Mucosa of stomach (tissue), 1 donor: ENCODE measurements at regions not wholly inside any gene's neighbourhood (a gene's known extent, or its start where the extent isn't known, plus 50 kb on each side); places are given as distances from the start of the nearest gene placed in this dataset.

Experiments
- H3K27me3 ChIP-seq: one replicate; pipeline ENCODE4 v1.7.0; 2013; ENCODE audit warnings: mild to moderate bottlenecking, low read length; ENCODE audit not compliant: control insufficient read depth, insufficient read depth
- H3K36me3 ChIP-seq: one replicate; pipeline ENCODE4 v1.7.0; 2013; ENCODE audit warnings: low read length; ENCODE audit not compliant: control insufficient read depth, insufficient read depth
- H3K4me1 ChIP-seq: one replicate; pipeline ENCODE4 v1.7.0; 2013; ENCODE audit warnings: mild to moderate bottlenecking, low read length; ENCODE audit not compliant: control insufficient read depth, insufficient read depth
- H3K4me3 ChIP-seq: one replicate; pipeline ENCODE4 v1.7.0; 2013; ENCODE audit warnings: low read length
- H3K9ac ChIP-seq: one replicate; pipeline ENCODE4 v1.7.0; 2013; ENCODE audit warnings: mild to moderate bottlenecking, low read length, moderate library complexity
- H3K9me3 ChIP-seq: one replicate; pipeline ENCODE4 v1.7.0; 2013; ENCODE audit warnings: mild to moderate bottlenecking, low read length, moderate library complexity; ENCODE audit not compliant: control insufficient read depth
- donor health status: Pancreatic carcinoma.

DNA sequence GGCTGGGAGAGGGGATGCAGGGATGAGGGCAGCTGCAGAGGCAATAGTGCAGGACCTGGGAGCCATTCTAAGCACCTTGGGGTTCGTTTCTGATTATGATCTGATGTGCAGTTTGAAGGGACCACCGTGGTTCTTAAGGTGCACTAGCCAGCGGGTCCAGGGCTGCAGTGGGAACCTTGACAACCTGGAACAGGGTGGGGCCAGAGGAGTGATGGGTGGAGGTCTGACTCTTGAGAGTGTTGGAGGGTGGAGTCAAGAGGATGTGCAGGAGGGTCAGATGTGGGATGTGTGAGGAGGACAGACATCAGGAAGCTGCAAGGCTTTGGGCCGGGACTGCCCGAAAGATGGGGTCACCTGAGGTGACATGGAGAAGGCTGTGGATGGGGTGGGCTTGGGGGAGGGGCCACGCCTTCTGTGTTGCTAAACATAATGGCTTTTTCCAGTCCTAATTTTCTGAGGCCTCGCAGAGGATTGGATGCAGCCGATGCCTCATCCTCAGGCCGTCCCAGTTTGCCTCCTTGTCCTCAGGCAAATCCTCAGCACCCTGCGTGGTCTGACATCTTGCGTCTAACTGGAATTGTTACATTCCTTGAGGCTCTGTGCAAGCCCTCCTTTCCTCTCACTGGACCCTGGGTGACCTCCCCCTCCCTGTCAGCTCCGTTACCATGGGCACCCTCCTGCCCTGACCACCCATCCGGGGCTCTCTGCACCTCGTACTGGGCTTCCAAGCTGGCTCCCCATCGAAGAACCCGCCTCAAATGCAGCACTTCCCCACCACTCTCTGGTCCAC lies 61.4 kb upstream of the TRPM1 start:
- Histone ChIP-seq H3K9ac (no peak overlapping the region), H3K4me3 (no peak overlapping the region), H3K36me3 (no peaks in the 10 kb centered on the region), H3K4me1 (no peaks in the 10 kb centered on the region), H3K9me3 (no peaks in the 10 kb centered on the region), H3K27me3 (no peaks in the 10 kb centered on the region)

DNA sequence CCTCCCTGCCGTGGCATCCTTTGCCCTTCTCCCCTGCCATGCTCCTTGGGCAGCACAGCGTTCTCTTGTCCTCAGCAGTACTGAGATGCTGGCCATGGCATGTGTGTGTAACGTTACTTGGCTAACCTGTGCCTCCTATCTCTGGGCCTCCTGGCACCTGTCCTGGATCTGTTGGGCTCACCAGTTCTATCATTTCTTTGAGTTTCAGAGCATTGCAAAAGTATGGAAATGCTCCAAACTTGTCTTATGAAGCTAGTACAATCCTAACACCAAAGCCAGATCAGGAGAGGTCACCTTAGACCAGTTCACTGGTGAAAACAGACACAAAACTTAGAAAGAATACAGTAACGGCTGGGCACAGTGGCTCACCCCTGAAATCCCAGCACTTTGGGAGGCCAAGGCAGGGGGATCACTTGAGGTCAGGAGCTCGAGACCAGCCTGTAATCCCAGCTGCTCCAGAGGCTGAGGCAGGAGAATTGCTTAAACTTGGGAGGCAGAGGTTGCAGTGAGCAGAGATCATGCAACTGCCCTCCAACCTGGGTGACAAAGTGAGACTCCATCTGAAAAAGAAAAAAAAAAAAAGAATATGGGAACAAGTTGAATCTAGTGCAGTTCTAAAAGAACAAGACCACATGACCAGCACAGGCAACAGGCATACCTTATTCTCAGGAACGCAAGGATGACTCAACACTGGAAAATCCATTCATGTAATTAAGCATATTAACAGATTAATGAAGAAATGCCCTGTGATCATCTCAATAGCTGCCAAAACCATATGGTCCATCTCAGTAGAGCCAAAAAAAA lies 62.4 kb upstream of the TRPM1 start:
- Histone ChIP-seq H3K27me3 (no peaks in the 10 kb centered on the region), H3K9me3 (no peaks in the 10 kb centered on the region), H3K4me3 (no peak overlapping the region), H3K9ac (no peak overlapping the region), H3K36me3 (no peaks in the 10 kb centered on the region), H3K4me1 (no peaks in the 10 kb centered on the region)

DNA sequence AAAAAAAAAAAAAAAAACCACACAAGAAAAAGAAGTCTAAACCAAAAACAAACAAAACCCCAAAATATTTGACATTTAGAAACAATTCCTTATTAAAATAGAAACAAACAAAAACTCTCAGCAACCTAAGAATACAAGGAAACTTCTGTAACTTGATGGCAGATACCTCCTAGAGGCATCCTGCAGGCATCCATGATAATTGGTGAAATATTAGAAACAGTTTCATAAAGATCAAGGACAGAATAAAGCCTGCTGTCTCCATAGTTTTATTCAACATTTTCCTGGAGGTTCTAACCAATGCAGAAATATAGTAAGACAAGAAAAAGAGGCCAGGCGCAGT lies 63.0 kb upstream of the TRPM1 start:
- H3K4me3 ChIP-seq, result no peak overlapping the region

DNA sequence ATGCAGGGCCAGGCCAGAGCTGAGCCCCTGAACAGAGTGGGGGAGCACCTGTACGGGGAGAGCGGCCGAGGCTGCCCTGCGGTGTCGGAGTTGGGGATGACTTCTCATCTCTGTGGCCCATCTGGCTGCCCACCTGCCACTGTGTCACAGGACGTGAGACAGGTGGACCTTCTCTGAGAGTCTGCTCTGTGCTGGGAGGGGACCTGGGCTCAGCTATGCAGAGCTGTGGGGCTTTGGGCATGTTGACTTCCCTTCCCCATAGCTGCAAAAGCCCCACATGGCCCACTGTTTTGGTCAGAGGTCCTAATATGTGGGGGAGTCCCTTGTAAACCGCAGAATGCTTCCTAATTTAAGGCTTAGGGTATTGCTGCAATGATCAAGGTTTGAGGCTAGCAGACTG lies 68.0 kb upstream of the TRPM1 start:
- Histone ChIP-seq H3K9ac (no peak overlapping the region), H3K4me1 (no peaks in the 10 kb centered on the region), H3K36me3 (no peaks in the 10 kb centered on the region), H3K27me3 (no peaks in the 10 kb centered on the region), H3K9me3 (no peaks in the 10 kb centered on the region), H3K4me3 (no peak overlapping the region)

More for the DNA sequence above, 63.0 kb upstream of the TRPM1 start:
- Histone ChIP-seq H3K9me3 (no peaks in the 10 kb centered on the region), H3K4me1 (no peaks in the 10 kb centered on the region), H3K9ac (no peak overlapping the region), H3K27me3 (no peaks in the 10 kb centered on the region), H3K36me3 (no peaks in the 10 kb centered on the region)

DNA sequence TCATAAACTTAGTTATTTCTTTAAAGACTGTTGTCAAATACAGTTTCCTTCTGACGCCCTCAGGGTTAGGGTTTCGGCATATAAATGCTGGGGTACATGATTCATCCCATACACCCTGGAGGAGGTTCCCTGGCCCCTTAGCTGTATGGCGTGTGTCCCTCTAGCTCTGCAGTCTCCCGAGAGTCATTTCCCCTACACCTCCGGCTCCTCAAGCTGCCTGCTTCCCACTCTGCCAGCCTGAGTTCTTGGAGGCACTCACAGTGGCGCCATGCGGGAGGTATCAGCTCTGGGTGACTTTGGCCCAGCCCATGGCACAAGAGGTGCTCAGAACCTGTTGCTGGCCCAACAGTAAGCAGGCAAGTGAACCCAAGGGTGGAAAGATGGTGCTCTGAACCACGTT lies 70.2 kb upstream of the TRPM1 start:
- no peak overlapping the region for H3K9ac ChIP-seq
- no peaks in the 10 kb centered on the region for H3K27me3 ChIP-seq
- H3K9me3 ChIP-seq, result no peaks in the 10 kb centered on the region
- no peak overlapping the region for H3K4me3 ChIP-seq
- no peaks in the 10 kb centered on the region for H3K36me3 ChIP-seq
- no peaks in the 10 kb centered on the region for H3K4me1 ChIP-seq

DNA sequence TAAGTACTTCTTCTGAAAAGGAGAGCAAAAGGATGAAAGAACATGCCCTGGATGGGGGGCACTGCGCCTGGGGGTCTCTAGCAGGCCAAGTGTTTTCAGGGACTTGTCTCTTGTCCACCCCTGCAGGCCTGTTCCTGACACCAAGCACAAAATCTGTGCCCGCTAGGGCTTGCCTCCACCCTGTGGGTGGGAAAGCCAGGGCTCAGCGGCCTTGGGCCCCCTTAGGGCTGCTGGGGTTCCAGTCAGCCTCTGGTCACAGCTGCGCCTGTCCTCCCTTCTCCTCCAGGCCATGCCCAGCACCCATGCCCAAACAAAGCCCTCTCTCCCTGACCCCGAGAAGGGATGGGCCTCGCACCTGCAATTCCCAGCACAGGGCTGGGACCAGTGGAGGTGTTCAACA lies 71.1 kb upstream of the TRPM1 start:
- H3K27me3 ChIP-seq, result no peaks in the 10 kb centered on the region
- no peaks in the 10 kb centered on the region for H3K36me3 ChIP-seq
- H3K4me1 ChIP-seq, result no peaks in the 10 kb centered on the region

DNA sequence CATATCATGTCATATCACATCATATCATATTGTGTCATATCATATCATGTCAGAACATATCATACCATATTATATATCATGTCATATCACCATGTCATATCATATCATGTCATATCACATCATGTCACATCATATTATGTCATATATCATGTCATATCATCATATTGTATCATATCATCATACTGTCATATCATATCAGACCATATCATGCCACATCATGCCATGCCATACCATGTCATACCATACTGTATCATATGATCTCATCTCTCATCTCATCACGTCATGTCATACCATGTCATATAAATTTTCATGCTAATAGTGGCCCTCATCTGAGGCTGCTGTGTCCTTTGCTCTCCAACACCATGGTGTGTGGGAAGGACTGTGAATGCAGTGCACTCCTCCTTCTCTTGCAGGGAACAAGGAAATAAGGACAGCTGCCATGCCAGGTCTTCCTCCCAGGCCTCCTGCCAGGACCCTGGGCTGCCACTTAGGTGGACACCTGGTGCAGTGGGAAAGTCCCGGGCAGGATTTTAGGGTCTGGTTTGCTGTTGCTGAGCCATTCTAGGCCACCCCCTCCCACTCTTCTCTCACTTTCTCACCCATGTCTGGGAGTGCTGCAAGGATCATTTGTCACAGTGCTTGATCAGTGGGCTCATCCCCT lies 72.4 kb upstream of the TRPM1 start:
- H3K9ac ChIP-seq, result no peak overlapping the region
- no peaks in the 10 kb centered on the region for H3K36me3 ChIP-seq
- H3K4me3 ChIP-seq, result no peak overlapping the region
- H3K4me1 ChIP-seq, result no peaks in the 10 kb centered on the region
- no peaks in the 10 kb centered on the region for H3K27me3 ChIP-seq
- no peaks in the 10 kb centered on the region for H3K9me3 ChIP-seq

More for the DNA sequence above, 71.1 kb upstream of the TRPM1 start:
- Histone ChIP-seq H3K4me3 (no peak overlapping the region), H3K9ac (no peak overlapping the region), H3K9me3 (no peaks in the 10 kb centered on the region)

DNA sequence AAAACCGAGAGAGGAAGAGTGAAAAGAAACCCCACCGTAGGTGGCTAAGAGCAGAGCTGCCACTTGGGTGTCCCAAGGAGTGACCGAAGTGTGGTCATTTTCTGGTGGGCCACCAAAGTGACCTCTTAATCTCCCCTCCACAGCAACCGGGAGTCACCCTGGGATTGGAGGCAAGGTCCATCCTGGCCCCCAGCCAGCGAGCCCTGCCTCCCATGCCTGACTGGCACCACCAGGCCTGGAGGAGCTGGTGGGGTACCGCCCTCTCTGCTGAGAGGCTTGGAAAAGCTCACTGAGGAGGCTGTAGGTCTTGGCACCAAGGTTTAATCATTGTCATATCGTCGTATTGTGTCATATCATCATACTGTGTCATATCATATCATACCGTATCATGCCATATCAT lies 74.0 kb upstream of the TRPM1 start:
- Histone ChIP-seq H3K9ac (no peak overlapping the region), H3K9me3 (no peaks in the 10 kb centered on the region), H3K4me1 (no peaks in the 10 kb centered on the region), H3K4me3 (no peak overlapping the region), H3K36me3 (no peaks in the 10 kb centered on the region), H3K27me3 (no peaks in the 10 kb centered on the region)

DNA sequence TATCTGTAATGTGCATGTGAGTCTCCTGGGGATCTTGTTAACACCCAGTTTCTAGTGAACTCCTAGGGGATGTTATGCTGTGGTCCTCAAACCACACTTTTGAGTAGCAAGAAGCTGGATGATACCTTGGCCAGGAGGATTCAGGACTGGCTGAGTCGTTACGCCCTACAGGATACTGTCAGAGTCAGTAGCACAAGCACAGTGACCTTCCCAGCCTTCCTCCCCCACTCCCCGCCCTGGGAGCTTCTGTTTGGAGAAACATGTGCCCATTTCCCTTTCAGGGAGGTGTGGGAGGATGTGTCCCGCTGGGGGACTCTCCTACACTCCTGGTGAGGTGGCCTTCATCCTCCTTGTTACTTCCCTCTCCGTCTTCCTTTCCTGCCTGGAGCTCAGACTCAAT lies 76.4 kb upstream of the TRPM1 start:
- Histone ChIP-seq H3K36me3 (no peaks in the 10 kb centered on the region), H3K4me1 (no peaks in the 10 kb centered on the region), H3K4me3 (no peak overlapping the region), H3K27me3 (no peaks in the 10 kb centered on the region), H3K9ac (no peak overlapping the region), H3K9me3 (no peaks in the 10 kb centered on the region)

DNA sequence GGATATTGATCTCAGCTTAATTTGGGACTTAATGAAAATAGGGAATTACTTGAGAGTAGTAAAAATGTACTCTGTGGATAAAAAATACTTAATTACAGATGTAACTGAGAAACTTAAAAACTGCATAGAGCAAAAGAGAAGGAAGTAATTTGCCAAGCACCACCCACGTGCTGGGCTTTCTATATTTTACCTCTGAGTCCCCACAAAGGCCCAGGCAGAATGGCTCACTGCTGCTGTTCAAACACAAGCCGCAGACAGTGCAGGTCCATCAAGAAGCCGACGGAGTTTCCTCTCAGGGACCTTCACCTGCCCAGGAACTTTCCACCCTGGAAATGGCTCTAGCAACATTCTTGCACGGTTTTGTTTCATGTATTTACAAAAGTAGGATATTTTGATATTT lies 77.2 kb upstream of the TRPM1 start:
- Histone ChIP-seq H3K9ac (no peak overlapping the region), H3K4me1 (no peaks in the 10 kb centered on the region), H3K27me3 (no peaks in the 10 kb centered on the region), H3K36me3 (no peaks in the 10 kb centered on the region), H3K4me3 (no peak overlapping the region), H3K9me3 (no peaks in the 10 kb centered on the region)

DNA sequence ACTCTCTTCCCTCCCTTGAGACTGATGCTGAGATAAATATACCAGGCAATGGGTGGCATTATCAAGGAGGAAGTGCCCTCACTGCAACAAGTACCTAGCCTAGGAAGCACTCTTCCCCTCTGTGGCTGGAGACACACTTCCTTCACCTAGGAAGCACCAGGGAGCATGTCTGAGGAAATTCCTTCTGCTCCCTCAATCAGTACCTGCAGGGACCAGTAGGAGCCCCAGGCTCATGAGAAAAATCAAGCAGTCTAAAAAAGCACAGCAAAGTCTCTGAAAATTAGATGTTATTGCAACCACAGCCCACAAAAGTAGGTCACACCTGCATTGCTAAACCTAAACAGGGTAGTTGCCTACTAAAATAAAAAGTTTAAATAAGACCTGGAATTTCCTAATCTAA lies 78.2 kb upstream of the TRPM1 start:
- Histone ChIP-seq H3K4me3 (no peak overlapping the region), H3K27me3 (no peaks in the 10 kb centered on the region), H3K36me3 (no peaks in the 10 kb centered on the region), H3K9ac (no peak overlapping the region), H3K9me3 (no peaks in the 10 kb centered on the region), H3K4me1 (no peaks in the 10 kb centered on the region)

DNA sequence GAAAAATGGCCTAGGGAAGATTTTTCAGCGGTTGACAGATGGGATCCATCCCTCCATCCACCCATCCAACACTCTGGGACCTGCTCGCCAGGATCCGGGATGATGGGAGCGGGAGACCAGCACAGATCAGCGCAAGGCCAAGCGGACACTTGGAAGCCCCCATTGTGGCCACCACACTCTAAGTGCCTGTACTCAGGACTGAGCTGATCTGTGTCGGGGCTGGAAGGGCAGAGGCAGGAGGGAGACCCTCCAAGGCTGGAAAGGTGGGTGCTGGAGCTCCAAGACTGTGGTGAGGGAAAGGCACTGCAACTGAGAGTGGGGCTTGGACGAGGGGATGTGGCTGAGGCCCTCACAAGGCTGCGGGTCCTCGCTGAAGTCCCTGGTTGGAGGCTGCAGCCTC lies 91.8 kb upstream of the TRPM1 start:
- no peaks in the 10 kb centered on the region for H3K4me1 ChIP-seq
- H3K9ac ChIP-seq, result no peak overlapping the region
- H3K27me3 ChIP-seq, result no peaks in the 10 kb centered on the region
- H3K4me3 ChIP-seq, result no peak overlapping the region
- no peaks in the 10 kb centered on the region for H3K9me3 ChIP-seq
- no peaks in the 10 kb centered on the region for H3K36me3 ChIP-seq
